ENCODE measurements at regions not wholly inside any gene's neighbourhood (a gene's known extent, or its start where the extent isn't known, plus 50 kb on each side); places are given as distances from the start of the nearest gene placed in this dataset.
"Not testable (repeated sequence)": the region's sequence is repeated elsewhere in the genome, so short reads cannot be mapped to it uniquely, and the experiment has no call there.

- no peak for DNase-seq
Measured at GRCh38 chr9:29968831-29969230, 2395.6 kb upstream of the C9orf72 start.

- DNase-seq: no peak
Measured at GRCh38 chr9:29969408-29969807, 2396.1 kb upstream of the C9orf72 start.

DNA sequence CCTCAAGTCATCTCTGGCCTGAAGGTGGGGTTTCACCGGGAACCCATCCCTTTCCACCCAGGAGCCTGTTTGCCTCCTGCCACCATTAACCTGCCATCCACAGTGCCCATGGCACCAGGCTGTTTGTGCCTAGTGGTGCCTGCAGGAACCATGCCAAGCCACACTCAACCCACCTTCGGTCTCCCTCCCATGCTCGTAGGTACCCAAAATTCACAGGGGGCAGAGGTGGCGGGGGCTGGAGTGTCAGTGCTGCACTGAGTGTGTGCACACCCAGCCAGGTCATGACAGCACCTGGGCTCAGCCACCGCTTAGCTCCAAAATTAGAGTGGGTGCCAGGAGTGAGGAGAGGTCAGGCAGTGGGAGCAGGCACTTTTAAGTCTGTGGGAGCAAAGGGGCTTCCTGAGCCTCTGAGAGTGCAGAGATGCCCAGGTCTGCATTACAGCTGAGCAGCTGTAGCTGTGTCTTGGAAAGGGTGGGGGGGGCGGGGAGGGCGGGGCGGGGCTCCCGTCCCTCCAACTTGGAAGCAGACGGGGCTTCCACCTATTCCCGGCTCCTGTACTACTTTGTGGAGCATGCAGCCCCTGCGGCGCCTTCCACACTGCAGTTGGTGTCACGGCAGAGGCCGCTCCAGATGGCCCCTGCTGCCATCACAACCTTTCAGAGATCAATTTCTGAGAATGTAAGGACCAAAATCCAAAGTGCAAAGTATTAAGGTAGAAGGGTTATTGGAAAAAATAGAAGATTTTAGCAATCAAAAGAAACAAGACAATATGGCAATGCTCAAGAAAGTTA is 2396.8 kb upstream of the C9orf72 start:
- DNase-seq: no peak

DNA sequence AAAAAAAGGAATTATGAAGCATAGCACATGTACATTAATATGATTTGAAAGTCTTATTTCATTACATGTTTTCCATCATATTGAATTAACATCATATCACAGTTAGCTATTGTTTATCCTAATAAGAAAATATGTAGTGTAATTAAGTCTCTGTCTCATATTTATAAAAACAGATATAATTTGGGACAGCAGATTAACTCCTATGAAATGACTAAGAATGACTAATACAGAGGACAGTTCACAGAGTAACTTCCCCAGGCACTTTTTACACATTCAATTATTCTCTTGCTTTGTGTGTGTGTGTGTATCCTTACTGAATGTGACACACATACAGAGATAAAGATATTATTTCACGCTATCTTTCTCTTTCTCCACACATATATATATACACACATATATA is 2400.9 kb upstream of the C9orf72 start:
- no peak for DNase-seq

- no peak for DNase-seq
Measured at GRCh38 chr9:29976981-29977380, 2403.7 kb upstream of the C9orf72 start.

- no peak for DNase-seq
Measured at GRCh38 chr9:29981013-29981412, 2403.4 kb upstream of the ACO1 start.

DNA sequence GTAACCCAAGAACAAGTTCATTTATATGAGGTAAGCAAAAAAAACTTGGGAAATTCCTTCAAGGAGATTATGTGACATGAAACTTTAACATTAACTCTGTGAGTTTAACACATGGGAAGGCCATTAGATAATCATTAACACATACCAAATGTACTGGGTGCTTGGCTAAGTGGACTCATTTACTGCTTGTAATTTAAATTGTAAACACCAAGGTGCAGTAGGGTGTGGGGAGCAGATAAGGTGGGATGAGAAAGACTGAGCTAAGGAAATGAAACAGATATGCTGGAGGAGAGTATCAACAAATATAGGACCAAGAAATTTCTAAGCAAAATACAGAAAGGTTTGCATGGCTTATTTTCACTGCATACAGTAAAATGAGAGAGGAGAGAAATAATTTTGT is 2384.8 kb upstream of the ACO1 start:
- DNase-seq: no peak

DNA sequence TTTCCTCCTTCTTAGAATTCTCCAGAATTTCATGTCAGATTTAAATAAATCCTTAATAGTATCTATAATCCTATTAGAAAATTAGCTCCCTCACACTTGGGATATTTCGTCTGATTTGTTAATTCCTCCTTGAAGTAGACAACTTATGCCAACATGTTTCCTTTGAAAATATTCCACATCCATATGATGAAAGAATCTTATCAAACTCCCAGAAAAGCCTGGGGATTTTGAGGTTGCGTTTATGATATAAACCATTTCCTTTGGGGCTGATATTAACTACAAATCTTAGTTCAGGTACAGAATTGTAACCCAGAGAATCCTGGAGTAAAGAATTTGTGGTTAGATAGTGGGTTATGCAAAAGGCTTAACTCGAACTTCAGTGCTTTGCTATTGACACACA is 2373.8 kb upstream of the ACO1 start:
- DNase-seq: no peak

- DNase-seq: no peak
Measured at GRCh38 chr9:30012622-30013021, 2371.8 kb upstream of the ACO1 start.

DNA sequence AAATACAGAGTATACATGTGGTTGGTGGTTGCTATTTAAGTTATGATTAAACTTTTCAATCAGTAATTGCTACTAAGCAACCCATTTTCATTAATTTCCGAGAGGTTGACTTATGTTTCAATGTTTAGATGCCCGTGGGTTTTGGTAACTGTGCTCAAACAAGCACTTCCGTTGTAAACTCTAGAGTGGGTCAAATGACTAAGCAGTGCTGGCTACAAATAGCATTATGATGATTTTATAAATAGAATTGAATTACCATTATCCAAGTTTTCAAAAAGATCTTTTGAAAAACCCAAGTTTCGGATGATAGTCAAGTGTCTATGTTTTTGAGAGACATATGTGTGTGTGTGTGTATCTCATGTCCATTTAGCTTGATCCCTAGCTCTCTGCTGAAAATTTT is 2369.4 kb upstream of the ACO1 start:
- DNase-seq: no peak

GRCh38 chr9:30020161-30020560 is 2364.3 kb upstream of the ACO1 start:
- no peak for DNase-seq

- DNase-seq: no peak
Measured at GRCh38 chr9:30035761-30036160, 2348.7 kb upstream of the ACO1 start.

- DNase-seq: no peak
Measured at GRCh38 chr9:30036558-30036957, 2347.9 kb upstream of the ACO1 start.

DNA sequence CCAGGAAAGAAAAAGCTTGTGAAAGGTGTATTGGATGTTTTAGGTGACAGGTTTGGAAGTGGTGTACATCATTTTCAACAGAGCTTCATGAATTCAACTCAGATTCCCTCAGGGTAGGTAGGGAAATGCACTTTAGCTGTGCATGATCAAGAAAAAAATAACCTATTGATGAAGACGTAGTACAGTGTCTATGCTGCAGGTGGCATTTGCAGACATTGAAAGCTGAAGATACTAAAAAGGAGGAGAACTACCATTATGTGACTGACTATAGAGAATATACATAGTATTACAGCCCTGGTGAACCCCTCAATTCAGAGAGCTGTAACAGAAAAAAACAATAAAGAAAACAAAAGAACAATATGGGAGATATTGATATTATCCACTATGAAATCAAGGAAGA is 2344.7 kb upstream of the ACO1 start:
- no peak for DNase-seq

DNA sequence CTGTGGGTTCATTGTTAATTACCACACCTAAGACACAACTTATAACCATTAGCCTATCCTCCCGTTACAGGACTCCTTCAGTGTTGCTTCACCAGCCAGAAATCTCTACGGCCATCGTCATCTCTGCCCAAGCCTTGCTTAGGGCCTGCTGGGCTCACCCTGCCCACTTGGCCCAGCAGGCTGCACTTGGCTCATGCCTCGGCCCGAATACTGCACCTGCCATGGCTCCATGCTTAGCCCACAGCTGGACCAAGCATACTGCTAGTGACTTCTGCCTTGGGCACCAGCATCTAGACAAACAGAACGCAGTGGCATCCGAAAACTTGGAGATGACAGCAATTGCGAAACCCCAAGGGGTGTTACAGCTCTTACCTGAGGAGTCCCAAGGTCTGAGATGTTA is 2336.0 kb upstream of the ACO1 start:
- DNase-seq: no peak

DNA sequence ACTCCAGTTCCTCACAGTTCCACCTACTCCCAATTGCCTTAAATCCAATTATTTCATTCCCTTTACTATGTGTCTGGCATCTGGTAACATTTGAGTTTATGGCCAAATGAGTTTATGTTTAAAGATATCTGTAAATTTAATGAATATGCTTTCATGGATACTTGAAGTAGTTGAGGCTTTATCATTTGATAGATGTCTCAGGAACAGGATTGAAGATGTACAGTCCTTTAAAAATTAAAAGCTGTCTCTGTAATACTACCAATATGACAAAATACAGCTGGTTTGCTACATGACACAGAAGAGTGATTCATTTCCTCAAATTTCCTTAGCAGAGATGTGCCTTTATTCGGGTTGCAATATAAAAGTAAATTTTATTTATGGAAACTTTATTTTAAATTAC is 2326.0 kb upstream of the ACO1 start:
- no peak for DNase-seq

DNA sequence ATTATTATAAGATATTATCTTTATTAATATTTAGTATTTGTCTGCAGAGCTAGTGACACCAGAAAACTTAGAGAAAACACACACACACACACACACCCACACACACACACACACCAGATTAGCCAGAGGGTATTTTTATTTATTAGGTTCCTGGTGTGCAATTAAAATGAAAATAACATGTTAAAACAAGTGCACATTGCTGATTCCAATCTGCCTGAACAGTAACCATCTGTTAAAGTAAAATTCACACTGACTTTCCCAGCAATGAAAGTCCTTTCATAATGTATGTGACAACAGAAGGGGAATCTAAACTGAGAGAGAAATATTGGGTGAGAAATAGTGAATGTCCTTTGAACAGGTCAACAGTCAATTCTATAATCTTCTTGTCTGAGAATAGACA is 2323.5 kb upstream of the ACO1 start:
- no peak for DNase-seq

- DNase-seq: no peak
Measured at GRCh38 chr9:30065888-30066287, 2318.6 kb upstream of the ACO1 start.

- DNase-seq: not testable (repeated sequence)
Measured at GRCh38 chr9:30069236-30069635, 2315.2 kb upstream of the ACO1 start.

GRCh38 chr9:30075022-30075421 is 2309.4 kb upstream of the ACO1 start:
- no peak for DNase-seq

GRCh38 chr9:30075451-30076199 is 2308.8 kb upstream of the ACO1 start:
- DNase-seq: peak; percentile 60

- no peak for DNase-seq
Measured at GRCh38 chr9:30078195-30078594, 2306.2 kb upstream of the ACO1 start.

- DNase-seq: no peak
Measured at GRCh38 chr9:30089428-30089827, 2295.0 kb upstream of the ACO1 start.

GRCh38 chr9:30103647-30104394 is 2280.6 kb upstream of the ACO1 start:
- DNase-seq: no peak
